ENCODE measurements at regions not wholly inside any gene's neighbourhood (a gene's known extent, or its start where the extent isn't known, plus 50 kb on each side); places are given as distances from the start of the nearest gene placed in this dataset.

GRCh38 chr6:80437221-80437620, 330.8 kb downstream of the BCKDHB start:
- TF ChIP-seq, protein P1, sequence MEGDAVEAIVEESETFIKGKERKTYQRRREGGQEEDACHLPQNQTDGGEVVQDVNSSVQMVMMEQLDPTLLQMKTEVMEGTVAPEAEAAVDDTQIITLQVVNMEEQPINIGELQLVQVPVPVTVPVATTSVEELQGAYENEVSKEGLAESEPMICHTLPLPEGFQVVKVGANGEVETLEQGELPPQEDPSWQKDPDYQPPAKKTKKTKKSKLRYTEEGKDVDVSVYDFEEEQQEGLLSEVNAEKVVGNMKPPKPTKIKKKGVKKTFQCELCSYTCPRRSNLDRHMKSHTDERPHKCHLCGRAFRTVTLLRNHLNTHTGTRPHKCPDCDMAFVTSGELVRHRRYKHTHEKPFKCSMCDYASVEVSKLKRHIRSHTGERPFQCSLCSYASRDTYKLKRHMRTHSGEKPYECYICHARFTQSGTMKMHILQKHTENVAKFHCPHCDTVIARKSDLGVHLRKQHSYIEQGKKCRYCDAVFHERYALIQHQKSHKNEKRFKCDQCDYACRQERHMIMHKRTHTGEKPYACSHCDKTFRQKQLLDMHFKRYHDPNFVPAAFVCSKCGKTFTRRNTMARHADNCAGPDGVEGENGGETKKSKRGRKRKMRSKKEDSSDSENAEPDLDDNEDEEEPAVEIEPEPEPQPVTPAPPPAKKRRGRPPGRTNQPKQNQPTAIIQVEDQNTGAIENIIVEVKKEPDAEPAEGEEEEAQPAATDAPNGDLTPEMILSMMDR (IDR thresholded peaks at IDR 0.05), result no peak
- TF ChIP-seq POLR2A (IDR thresholded peaks at IDR 0.05), result no peak

All from testis (tissue), 2 donors.